Progenitor cell of endocrine pancreas (in vitro differentiated cells): ENCODE measurements at regions not wholly inside any gene's neighbourhood (a gene's known extent, or its start where the extent isn't known, plus 50 kb on each side); places are given as distances from the start of the nearest gene placed in this dataset.
A peak's percentile ranks its signal among the peaks of the same experiment; 100 is the strongest.

ENCODE experiments used
- DNase-seq: peaks from one replicate; pipeline ENCODE4 v3.0.0; 2021; ENCODE audit warnings: low spot score; ENCODE audit not compliant: unreplicated experiment
- H3K27ac Mint-ChIP-seq: 2 replicates; pipeline ENCODE4 v1.8.0; 2021; ENCODE audit warnings: mild to moderate bottlenecking, moderate library complexity, mixed read lengths
- H3K27me3 Mint-ChIP-seq: 2 replicates; pipeline ENCODE4 v1.8.0; 2021; ENCODE audit warnings: mixed read lengths
- H3K36me3 Mint-ChIP-seq: 2 replicates; pipeline ENCODE4 v1.8.0; 2022; ENCODE audit warnings: mixed read lengths; ENCODE audit not compliant: insufficient read depth
- H3K4me1 Mint-ChIP-seq: 2 replicates; pipeline ENCODE4 v1.8.0; 2021; ENCODE audit warnings: low read depth, mixed read lengths
- H3K4me3 Mint-ChIP-seq: 2 replicates; pipeline ENCODE4 v1.8.0; 2021; ENCODE audit warnings: low read depth, mild to moderate bottlenecking, moderate library complexity, mixed read lengths
- H3K9me3 Mint-ChIP-seq: 2 replicates; pipeline ENCODE4 v1.8.0; 2021; ENCODE audit warnings: low read depth, mixed read lengths
- TF ChIP-seq, protein P1 (sequence below): fragments of 200-600 bp; sonication (generic); IDR thresholded peaks from one replicate; pipeline ENCODE4 v1.5.0; 2021; ENCODE audit warnings: antibody characterized with exemption, mild to moderate bottlenecking; ENCODE audit not compliant: unreplicated experiment

DNA sequence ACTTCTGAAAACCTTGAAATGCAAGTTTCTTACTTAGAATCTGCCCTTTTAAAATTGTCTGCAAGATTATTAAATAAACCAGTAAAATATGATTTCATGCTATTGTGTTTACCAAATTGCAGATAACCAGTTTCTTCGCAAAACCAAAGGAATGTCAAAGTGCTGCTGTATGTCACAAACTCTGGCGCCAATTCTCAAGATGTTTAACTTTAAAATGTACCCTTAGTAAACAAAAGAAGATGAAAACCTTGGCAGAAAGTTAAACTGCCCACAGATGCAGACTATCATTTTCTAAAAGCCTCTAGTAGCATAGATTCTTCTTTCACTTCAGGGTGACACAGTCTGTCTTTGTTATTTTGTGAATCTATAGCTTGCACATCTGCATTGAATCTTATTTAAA lies 189.2 kb downstream of the SLITRK6 start:
- H3K9me3 Mint-ChIP-seq, result peaks cover 4% of the 10 kb centered on the region
- H3K36me3 Mint-ChIP-seq, result no peaks in the 10 kb centered on the region
- H3K4me3 Mint-ChIP-seq, result no peak overlapping the region
- H3K4me1 Mint-ChIP-seq, result no peaks in the 10 kb centered on the region
- H3K27me3 Mint-ChIP-seq, result peaks cover 3% of the 10 kb centered on the region
- DNase-seq, result no peak
- no peak overlapping the region for H3K27ac Mint-ChIP-seq
- TF ChIP-seq, protein P1, sequence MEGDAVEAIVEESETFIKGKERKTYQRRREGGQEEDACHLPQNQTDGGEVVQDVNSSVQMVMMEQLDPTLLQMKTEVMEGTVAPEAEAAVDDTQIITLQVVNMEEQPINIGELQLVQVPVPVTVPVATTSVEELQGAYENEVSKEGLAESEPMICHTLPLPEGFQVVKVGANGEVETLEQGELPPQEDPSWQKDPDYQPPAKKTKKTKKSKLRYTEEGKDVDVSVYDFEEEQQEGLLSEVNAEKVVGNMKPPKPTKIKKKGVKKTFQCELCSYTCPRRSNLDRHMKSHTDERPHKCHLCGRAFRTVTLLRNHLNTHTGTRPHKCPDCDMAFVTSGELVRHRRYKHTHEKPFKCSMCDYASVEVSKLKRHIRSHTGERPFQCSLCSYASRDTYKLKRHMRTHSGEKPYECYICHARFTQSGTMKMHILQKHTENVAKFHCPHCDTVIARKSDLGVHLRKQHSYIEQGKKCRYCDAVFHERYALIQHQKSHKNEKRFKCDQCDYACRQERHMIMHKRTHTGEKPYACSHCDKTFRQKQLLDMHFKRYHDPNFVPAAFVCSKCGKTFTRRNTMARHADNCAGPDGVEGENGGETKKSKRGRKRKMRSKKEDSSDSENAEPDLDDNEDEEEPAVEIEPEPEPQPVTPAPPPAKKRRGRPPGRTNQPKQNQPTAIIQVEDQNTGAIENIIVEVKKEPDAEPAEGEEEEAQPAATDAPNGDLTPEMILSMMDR, result no peak

DNA sequence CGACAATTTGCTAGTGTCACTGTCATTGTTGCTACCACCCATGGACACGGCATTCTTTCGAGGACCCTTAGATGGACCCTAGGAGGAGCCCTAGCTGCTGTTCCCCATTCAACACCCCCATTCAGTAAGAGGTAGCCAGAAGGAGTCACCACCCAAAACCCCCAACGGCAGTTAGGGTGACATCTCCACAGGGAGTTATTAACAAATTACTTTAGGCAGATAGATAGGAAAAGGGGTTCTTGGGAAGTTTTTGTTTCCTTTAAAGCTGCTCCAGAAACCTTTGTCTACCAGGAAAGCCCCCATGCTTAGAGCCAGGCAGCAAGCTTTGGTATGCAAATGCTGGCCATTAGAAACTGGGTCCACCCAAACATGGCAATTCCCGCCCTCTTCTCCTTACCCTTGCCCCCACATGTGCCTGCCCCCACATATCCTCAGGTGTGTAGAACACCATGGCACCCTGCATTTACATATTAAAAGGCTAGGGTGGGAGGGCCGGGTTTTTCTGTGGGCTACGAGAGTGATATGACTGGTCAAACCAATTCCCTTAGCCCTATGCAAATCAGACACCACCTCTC lies 190.9 kb downstream of the SLITRK6 start:
- Mint-ChIP-seq H3K4me1 (no peaks in the 10 kb centered on the region), H3K27ac (no peak overlapping the region), H3K36me3 (no peaks in the 10 kb centered on the region), H3K9me3 (peaks cover 4% of the 10 kb centered on the region), H3K27me3 (peaks cover 3% of the 10 kb centered on the region), H3K4me3 (no peak overlapping the region)
- TF ChIP-seq, protein P1, result no peak
- no peak for DNase-seq

DNA sequence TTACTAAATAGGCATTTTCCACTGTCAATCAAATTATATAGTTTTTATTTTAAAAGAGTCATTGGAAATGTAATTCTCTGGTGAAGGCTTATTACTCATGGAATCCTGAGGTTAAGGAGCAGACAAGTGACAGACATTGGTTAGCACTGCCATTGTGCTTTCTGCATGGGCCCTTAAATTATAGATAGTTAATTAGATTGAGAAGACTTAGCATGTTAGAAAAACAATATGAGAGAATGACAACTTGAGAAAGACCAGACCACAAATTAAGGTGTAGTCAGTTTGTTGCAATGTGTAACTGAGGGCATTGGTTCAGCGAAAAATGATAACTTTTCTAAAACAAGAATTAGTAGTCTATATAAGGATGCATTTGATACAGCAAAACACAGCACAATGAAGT lies 195.5 kb downstream of the SLITRK6 start:
- no peak overlapping the region for H3K27ac Mint-ChIP-seq
- H3K4me1 Mint-ChIP-seq, result no peaks in the 10 kb centered on the region
- H3K36me3 Mint-ChIP-seq, result no peaks in the 10 kb centered on the region
- H3K9me3 Mint-ChIP-seq, result peaks cover 4% of the 10 kb centered on the region
- TF ChIP-seq, protein P1, result no peak
- no peak overlapping the region for H3K4me3 Mint-ChIP-seq
- DNase-seq, result no peak
- no peaks in the 10 kb centered on the region for H3K27me3 Mint-ChIP-seq

DNA sequence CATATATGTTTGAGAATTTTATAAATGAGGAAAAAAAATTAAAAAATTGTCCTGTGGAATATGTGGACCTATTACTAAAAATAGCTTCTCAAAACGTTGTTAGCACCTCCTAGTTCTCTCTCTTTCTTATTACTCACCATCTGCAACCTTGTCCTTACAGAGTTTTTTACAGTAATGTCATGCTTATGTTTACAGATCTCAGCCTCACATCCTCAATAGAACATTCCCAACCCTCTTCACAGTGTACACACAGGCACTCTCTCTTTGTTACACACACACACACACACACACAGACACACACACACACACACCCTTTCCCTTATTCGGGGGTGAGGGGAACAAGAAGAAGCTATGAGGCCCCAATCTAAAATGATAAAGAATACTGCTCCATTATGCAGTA lies 197.7 kb downstream of the SLITRK6 start:
- Mint-ChIP-seq H3K27ac (peak overlapping the region; percentile 8), H3K27me3 (no peaks in the 10 kb centered on the region), H3K4me3 (no peak overlapping the region), H3K4me1 (no peaks in the 10 kb centered on the region), H3K36me3 (no peaks in the 10 kb centered on the region), H3K9me3 (peaks cover 4% of the 10 kb centered on the region)
- TF ChIP-seq, protein P1, result no peak
- no peak for DNase-seq

DNA sequence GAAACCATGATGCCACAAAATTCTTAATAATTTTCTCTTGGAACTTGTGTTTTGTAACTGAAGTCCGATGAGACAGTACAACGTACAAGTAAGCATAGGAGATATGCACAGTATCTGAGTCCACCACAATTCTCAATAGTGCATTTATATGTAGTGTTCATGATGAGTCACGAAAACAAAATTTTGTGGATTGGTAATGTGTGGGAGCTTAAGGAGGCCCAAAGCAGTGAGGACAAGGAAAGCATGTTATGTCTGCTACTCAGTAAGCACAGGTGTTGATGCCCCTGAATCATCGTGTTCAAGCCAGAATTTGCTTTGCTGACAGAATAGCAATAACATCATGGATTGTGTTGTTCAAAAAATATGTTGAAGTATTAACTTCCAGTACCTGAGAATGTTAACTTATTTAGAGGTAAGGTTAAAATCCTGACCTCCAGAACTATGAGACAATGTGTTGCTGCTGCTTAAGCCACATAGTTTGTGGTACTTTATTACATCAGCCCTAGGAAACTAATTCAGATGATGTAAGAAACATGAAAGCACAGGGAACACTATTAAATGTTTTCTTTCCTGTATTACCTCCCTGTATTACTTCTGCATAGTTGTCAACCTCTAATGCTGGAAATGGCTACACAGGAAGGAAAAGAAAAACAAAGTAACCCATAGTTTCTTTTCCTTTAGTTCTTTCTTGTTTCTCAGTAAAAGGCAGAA lies 201.3 kb downstream of the SLITRK6 start:
- no peak for DNase-seq
- H3K4me1 Mint-ChIP-seq, result no peaks in the 10 kb centered on the region
- no peak overlapping the region for H3K27ac Mint-ChIP-seq
- H3K36me3 Mint-ChIP-seq, result no peaks in the 10 kb centered on the region
- H3K4me3 Mint-ChIP-seq, result no peak overlapping the region
- TF ChIP-seq, protein P1, result no peak
- H3K9me3 Mint-ChIP-seq, result peaks cover 6% of the 10 kb centered on the region
- no peaks in the 10 kb centered on the region for H3K27me3 Mint-ChIP-seq
